SU-DHL-6 (cell line): ENCODE measurements at regions not wholly inside any gene's neighbourhood (a gene's known extent, or its start where the extent isn't known, plus 50 kb on each side); places are given as distances from the start of the nearest gene placed in this dataset.

Experiments used
- EZH2phosphoT487 ChIP-seq: fragments of 200-600 bp; sonication (generic), shearing (Covaris generic); conservative IDR thresholded peaks from 2 replicates; pipeline ENCODE4 v1.6.1; 2018; ENCODE audit warnings: mild to moderate bottlenecking, antibody characterized with exemption, low read length, moderate library complexity, mixed read lengths
- TF ChIP-seq, protein P1 (sequence below): fragments of 200-600 bp; sonication (generic); IDR thresholded peaks from one replicate; pipeline ENCODE4 v1.5.1; 2017; ENCODE audit warnings: antibody characterized with exemption, mild to moderate bottlenecking, low read length, moderate library complexity; ENCODE audit not compliant: insufficient read depth, poor library complexity, severe bottlenecking

DNA sequence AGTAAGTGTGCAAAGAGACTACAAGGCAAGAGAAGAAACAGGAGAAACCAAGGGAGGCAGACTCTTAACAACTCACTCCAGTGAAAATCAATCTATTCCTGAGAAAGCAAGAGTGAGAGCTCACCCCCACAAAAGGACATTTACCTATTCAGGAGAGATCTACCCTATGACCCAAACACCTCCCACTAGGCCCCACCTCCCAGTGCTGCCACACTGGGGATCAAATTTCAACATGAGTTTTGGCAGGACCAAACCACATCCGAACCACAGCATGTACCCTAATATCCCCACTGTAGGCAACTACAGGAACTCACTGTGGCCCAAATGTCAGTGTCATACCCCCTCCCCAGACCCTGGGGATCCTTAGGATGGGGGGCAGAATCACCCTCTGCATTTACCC lies 526.2 kb upstream of the B3GAT1 start:
- TF ChIP-seq, protein P1, sequence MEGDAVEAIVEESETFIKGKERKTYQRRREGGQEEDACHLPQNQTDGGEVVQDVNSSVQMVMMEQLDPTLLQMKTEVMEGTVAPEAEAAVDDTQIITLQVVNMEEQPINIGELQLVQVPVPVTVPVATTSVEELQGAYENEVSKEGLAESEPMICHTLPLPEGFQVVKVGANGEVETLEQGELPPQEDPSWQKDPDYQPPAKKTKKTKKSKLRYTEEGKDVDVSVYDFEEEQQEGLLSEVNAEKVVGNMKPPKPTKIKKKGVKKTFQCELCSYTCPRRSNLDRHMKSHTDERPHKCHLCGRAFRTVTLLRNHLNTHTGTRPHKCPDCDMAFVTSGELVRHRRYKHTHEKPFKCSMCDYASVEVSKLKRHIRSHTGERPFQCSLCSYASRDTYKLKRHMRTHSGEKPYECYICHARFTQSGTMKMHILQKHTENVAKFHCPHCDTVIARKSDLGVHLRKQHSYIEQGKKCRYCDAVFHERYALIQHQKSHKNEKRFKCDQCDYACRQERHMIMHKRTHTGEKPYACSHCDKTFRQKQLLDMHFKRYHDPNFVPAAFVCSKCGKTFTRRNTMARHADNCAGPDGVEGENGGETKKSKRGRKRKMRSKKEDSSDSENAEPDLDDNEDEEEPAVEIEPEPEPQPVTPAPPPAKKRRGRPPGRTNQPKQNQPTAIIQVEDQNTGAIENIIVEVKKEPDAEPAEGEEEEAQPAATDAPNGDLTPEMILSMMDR = no peak
- TF ChIP-seq EZH2phosphoT487 = no peak
